Coronary artery (tissue), 2 donors: ENCODE measurements at regions not wholly inside any gene's neighbourhood (a gene's known extent, or its start where the extent isn't known, plus 50 kb on each side); places are given as distances from the start of the nearest gene placed in this dataset.

Experiments used
- DNase-seq: peaks from one replicate; pipeline ENCODE4 v3.0.0-alpha.2; 2017; ENCODE audit warnings: low spot score
- H3K27ac ChIP-seq, 2 donors: fragments of 200-600 bp; sonication (generic); one replicate each; pipeline ENCODE4 v1.5.1; 2016 to 2019
- H3K4me3 ChIP-seq: fragments of 200-600 bp; sonication (generic); 2 replicates; pipeline ENCODE4 v1.5.1; 2016; ENCODE audit warnings: mild to moderate bottlenecking, moderate library complexity
- CTCF ChIP-seq: fragments of 200-600 bp; sonication (generic); IDR thresholded peaks from one replicate; pipeline ENCODE4 v1.5.1; 2019; ENCODE audit warnings: antibody characterized with exemption

- H3K27ac ChIP-seq, result no peak overlapping the region
- DNase-seq, result no peak
- TF ChIP-seq CTCF, result no peak
- no peak overlapping the region for H3K4me3 ChIP-seq
These were observed 295.7 kb downstream of the ADGRD1 start for GRCh38 chr12:131249246-131250027.

GRCh38 chr12:131250028-131250950 lies 296.6 kb downstream of the ADGRD1 start:
- Histone ChIP-seq H3K4me3 (no peak overlapping the region), H3K27ac (no peak overlapping the region)
- no peak for TF ChIP-seq CTCF
- DNase-seq, result no peak

- H3K4me3 ChIP-seq, result no peak overlapping the region
- no peak for TF ChIP-seq CTCF
- H3K27ac ChIP-seq, result no peak overlapping the region
- no peak for DNase-seq
These were observed 297.2 kb downstream of the ADGRD1 start for GRCh38 chr12:131250951-131251315.

- H3K4me3 ChIP-seq, result no peak overlapping the region
- no peak for TF ChIP-seq CTCF
- DNase-seq, result no peak
- H3K27ac ChIP-seq, result no peak overlapping the region
These were observed 297.8 kb downstream of the ADGRD1 start for GRCh38 chr12:131251336-131252101.

- H3K4me3 ChIP-seq, result no peak overlapping the region
- H3K27ac ChIP-seq, result no peak overlapping the region
- TF ChIP-seq CTCF, result no peak
- DNase-seq, result no peak
These were observed 299.8 kb downstream of the ADGRD1 start for GRCh38 chr12:131253376-131254026.

- TF ChIP-seq CTCF, result no peak
- Histone ChIP-seq H3K27ac (no peak overlapping the region), H3K4me3 (no peak overlapping the region)
- no peak for DNase-seq
These were observed 300.7 kb downstream of the ADGRD1 start for GRCh38 chr12:131254374-131254773.
